GM18505 (cell line): ENCODE measurements at regions not wholly inside any gene's neighbourhood (a gene's known extent, or its start where the extent isn't known, plus 50 kb on each side); places are given as distances from the start of the nearest gene placed in this dataset.

Experiments
- ATAC-seq: cut with Tn5 transposase; IDR thresholded peaks from one replicate; pipeline ENCODE4 v1.9.1; 2021; ENCODE audit not compliant: unreplicated experiment
- POLR2A ChIP-seq: IDR thresholded peaks from 4 replicates; pipeline ENCODE4 v1.6.1; 2011; ENCODE audit warnings: borderline replicate concordance; ENCODE audit not compliant: insufficient read depth, insufficient read length; ENCODE audit errors: extremely low read depth

- ATAC-seq = no peak
- no peak for TF ChIP-seq POLR2A
These were observed 86.3 kb upstream of the PMEPA1 start for GRCh38 chr20:57795977-57796560.

GRCh38 chr20:57795342-57795697 is 85.5 kb upstream of the PMEPA1 start:
- ATAC-seq = no peak
- TF ChIP-seq POLR2A = no peak

- ATAC-seq = no peak
- TF ChIP-seq POLR2A = no peak
These were observed 85.0 kb upstream of the PMEPA1 start for GRCh38 chr20:57794600-57795341.

- ATAC-seq = no peak
These were observed 84.2 kb upstream of the PMEPA1 start for GRCh38 chr20:57794036-57794435.

GRCh38 chr20:57793421-57793820 is 83.6 kb upstream of the PMEPA1 start:
- no peak for ATAC-seq
- TF ChIP-seq POLR2A = no peak

More at GRCh38 chr20:57794036-57794435, 84.2 kb upstream of the PMEPA1 start:
- no peak for TF ChIP-seq POLR2A

GRCh38 chr20:57792386-57793080 is 82.7 kb upstream of the PMEPA1 start:
- ATAC-seq = no peak
- TF ChIP-seq POLR2A = no peak

- no peak for TF ChIP-seq POLR2A
- ATAC-seq = no peak
These were observed 82.2 kb upstream of the PMEPA1 start for GRCh38 chr20:57791966-57792365.

GRCh38 chr20:57791178-57791962 is 81.6 kb upstream of the PMEPA1 start:
- TF ChIP-seq POLR2A = no peak

GRCh38 chr20:57790176-57790575 is 80.4 kb upstream of the PMEPA1 start:
- ATAC-seq = no peak
- TF ChIP-seq POLR2A = no peak

More at GRCh38 chr20:57791178-57791962, 81.6 kb upstream of the PMEPA1 start:
- no peak for ATAC-seq

- ATAC-seq = no peak
- no peak for TF ChIP-seq POLR2A
These were observed 79.3 kb upstream of the PMEPA1 start for GRCh38 chr20:57788936-57789613.

GRCh38 chr20:57787990-57788781 is 78.4 kb upstream of the PMEPA1 start:
- no peak for ATAC-seq
- TF ChIP-seq POLR2A = no peak
